HepG2 (cell line): ENCODE measurements at regions not wholly inside any gene's neighbourhood (a gene's known extent, or its start where the extent isn't known, plus 50 kb on each side); places are given as distances from the start of the nearest gene placed in this dataset.

Experiments used
- ATAC-seq: fragments of 200-7000 bp; cut with Tn5 transposase; 3 replicates; pipeline ENCODE4 v1.9.1; 2020; ENCODE audit warnings: mild to moderate bottlenecking, moderate library complexity
- BruUV-seq: library from RNA; stranded (reverse); fragments of 400-500 nt; replicated peaks from 2 replicates; lab custom pipeline; 2021; lab: Mats Ljungman, UMichigan
- CTCF ChIA-PET: fragments of 300-600 bp; formaldehyde crosslinking; extraction: SDS; loops from one replicate; lab custom pipeline; 2021; ENCODE audit warnings: low total read pairs, inconsistent platforms, low intra/inter-chr PET ratio; lab: Yijun Ruan, JAX
- POLR2A ChIA-PET: fragments of 350-600 bp; sonication (Branson Sonifier 250); formaldehyde crosslinking; loops from one replicate; lab custom pipeline; 2020; ENCODE audit warnings: antibody characterized with exemption, inconsistent platforms; lab: Yijun Ruan, JAX
- DNase-seq: peaks from one replicate; pipeline ENCODE4 v3.0.0-alpha.2; 2015; ENCODE audit warnings: low spot score
- FAIRE-seq: peaks from 3 replicates; lab custom pipeline; 2011; peaks lifted over from hg19 to GRCh38; lab: Jason Lieb, UNC
- H2AFZ ChIP-seq: one replicate; pipeline ENCODE4 v1.6.1; 2011; ENCODE audit warnings: low read length, inconsistent platforms
- H3K27ac ChIP-seq: fragments of 300-600 bp; 3 replicates; pipeline ENCODE4 v1.8.0; 2011; ENCODE audit warnings: mixed run types, mild to moderate bottlenecking, mixed read lengths, low read length, inconsistent platforms; ENCODE audit not compliant: insufficient read depth; ENCODE audit errors: extremely low read length
- H3K27me3 ChIP-seq, 2 experiments: fragments of 200-600 bp in 1 of 2; 2 replicates in 1 of 2; 3 replicates in 1 of 2; pipeline versions ENCODE4 v1.6.0 to v1.8.0; 2011; ENCODE audit warnings: low read length in 2 of 2, mild to moderate bottlenecking in 2 of 2, moderate library complexity in 2 of 2, inconsistent platforms in 1 of 2; ENCODE audit not compliant: insufficient read depth in 2 of 2, control insufficient read depth in 1 of 2
- H3K36me3 ChIP-seq, 2 experiments: fragments of 200-600 bp in 1 of 2; replicated peaks in 1 of 2; 2 replicates in 1 of 2; 3 replicates in 1 of 2; pipeline versions ENCODE4 v1.5.1 to v1.8.0; 2011; ENCODE audit warnings: low read length in 2 of 2, inconsistent platforms in 1 of 2; ENCODE audit not compliant: insufficient read depth in 2 of 2, control insufficient read depth in 1 of 2
- H3K4me1 ChIP-seq: 2 replicates; pipeline ENCODE4 v1.5.1; 2012; ENCODE audit warnings: low read length, inconsistent platforms; ENCODE audit not compliant: insufficient read depth
- H3K4me2 ChIP-seq: 2 replicates; pipeline ENCODE4 v1.6.0; 2011; ENCODE audit warnings: low read depth, low read length, inconsistent platforms
- H3K4me3 ChIP-seq, 3 experiments: fragments of 200-600 bp in 1 of 3; sonication (generic), shearing (Covaris generic) in 1 of 3; replicated peaks in 1 of 3; 2 replicates each; pipeline ENCODE4 v1.5.1; 2011 to 2016; ENCODE audit warnings: low read length in 3 of 3, inconsistent platforms in 2 of 3, low read depth in 2 of 3, mild to moderate bottlenecking in 2 of 3, control low read depth in 1 of 3, mixed read lengths in 1 of 3; ENCODE audit not compliant: insufficient read depth in 1 of 3
- H3K79me2 ChIP-seq: one replicate; pipeline ENCODE4 v1.6.1; 2011; ENCODE audit warnings: low read length, inconsistent platforms; ENCODE audit not compliant: insufficient read depth
- H3K9ac ChIP-seq: 2 replicates; pipeline ENCODE4 v1.6.0; 2011; ENCODE audit warnings: mild to moderate bottlenecking, low read depth, low read length, inconsistent platforms; ENCODE audit not compliant: insufficient read depth
- H3K9me3 ChIP-seq: 2 replicates; pipeline ENCODE4 v1.5.1; 2012; ENCODE audit warnings: mild to moderate bottlenecking, low read length
- H4K20me1 ChIP-seq: 2 replicates; pipeline ENCODE4 v1.6.0; 2011; ENCODE audit warnings: inconsistent platforms, mild to moderate bottlenecking, low read length, moderate library complexity; ENCODE audit not compliant: insufficient read depth
- CEBPG ChIP-seq: IDR thresholded peaks from 2 replicates; pipeline ENCODE4 v1.6.1; 2016
- ETV6 ChIP-seq: sonication (generic); formaldehyde crosslinking; conservative IDR thresholded peaks from 2 replicates; pipeline ENCODE4 v1.4.0; 2020; ENCODE audit warnings: missing genetic modification reagents
- FOXP1 ChIP-seq, 2 experiments: fragments of 450-650 bp in 1 of 2; IDR thresholded peaks; 2 replicates each; pipeline ENCODE4 v1.6.1; 2017 to 2018; ENCODE audit warnings: antibody characterized with exemption in 1 of 2
- NCOA2 ChIP-seq: sonication (generic); formaldehyde crosslinking; IDR thresholded peaks from 2 replicates; pipeline ENCODE4 v1.8.0; 2022; ENCODE audit warnings: inconsistent platforms
- POLR2AphosphoS2 ChIP-seq: IDR thresholded peaks from 2 replicates; pipeline ENCODE4 v1.6.1; 2011; ENCODE audit warnings: low read depth, low read length, improper control_type of control experiment
- POLR2AphosphoS5 ChIP-seq: IDR thresholded peaks from 2 replicates; pipeline ENCODE4 v1.6.1; 2012; ENCODE audit warnings: low read depth, low read length
- SAFB2 ChIP-seq: sonication (generic); formaldehyde crosslinking; IDR thresholded peaks from 2 replicates; pipeline ENCODE4 v1.5.1; 2020; ENCODE audit warnings: missing genetic modification reagents, low read depth, mild to moderate bottlenecking, borderline replicate concordance
- SETDB1 ChIP-seq: sonication (generic); formaldehyde crosslinking; IDR thresholded peaks from 2 replicates; pipeline ENCODE4 v1.5.1; 2020; ENCODE audit warnings: missing genetic modification reagents, mild to moderate bottlenecking, borderline replicate concordance
- TBL1XR1 ChIP-seq: fragments of 150-350 bp; IDR thresholded peaks from 2 replicates; pipeline ENCODE4 v1.6.1; 2014; ENCODE audit warnings: borderline replicate concordance, low read length; ENCODE audit not compliant: partially characterized antibody
- YEATS4 ChIP-seq: sonication (generic); formaldehyde crosslinking; IDR thresholded peaks from 2 replicates; pipeline ENCODE4 v1.4.0; 2020; ENCODE audit warnings: missing genetic modification reagents, borderline replicate concordance
- ZNF256 ChIP-seq: sonication (generic); formaldehyde crosslinking; conservative IDR thresholded peaks from 2 replicates; pipeline ENCODE4 v1.4.0; 2020; ENCODE audit warnings: missing genetic modification reagents
- ZNF782 ChIP-seq: sonication (generic); formaldehyde crosslinking; IDR thresholded peaks from 2 replicates; pipeline ENCODE4 v1.4.0; 2020; ENCODE audit warnings: missing genetic modification reagents, mild to moderate bottlenecking, borderline replicate concordance
- ZNF816 ChIP-seq: sonication (generic); formaldehyde crosslinking; IDR thresholded peaks from 2 replicates; pipeline ENCODE4 v1.8.0; 2022; ENCODE audit warnings: missing genetic modification reagents, mild to moderate bottlenecking, borderline replicate concordance
- WGBS: methylation state at CpG from one replicate; pipeline ENCODE4 v1.1.6; 2017; ENCODE audit warnings: low lambda C conversion rate; 5-methylcytosine and 5-hydroxymethylcytosine counted together
- in situ Hi-C: cut with HindIII; loops from 2 replicates; pipeline ENCODE4 v1.10.0; 2017; ENCODE audit warnings: low pct_unique_long_range_greater_than_20kb; ENCODE audit not compliant: extremely low pct_ligation_motif_present
- intact Hi-C: fragments of 100-400 bp; cut with micrococcal nuclease; formaldehyde crosslinking; loops from one replicate; pipeline ENCODE4 v1.10.0; 2022; ENCODE audit not compliant: unreplicated experiment
- TF ChIP-seq, protein P1 (sequence below): sonication (generic); formaldehyde crosslinking; IDR thresholded peaks from 2 replicates; pipeline ENCODE4 v1.4.0; 2020; ENCODE audit warnings: missing genetic modification reagents

DNA sequence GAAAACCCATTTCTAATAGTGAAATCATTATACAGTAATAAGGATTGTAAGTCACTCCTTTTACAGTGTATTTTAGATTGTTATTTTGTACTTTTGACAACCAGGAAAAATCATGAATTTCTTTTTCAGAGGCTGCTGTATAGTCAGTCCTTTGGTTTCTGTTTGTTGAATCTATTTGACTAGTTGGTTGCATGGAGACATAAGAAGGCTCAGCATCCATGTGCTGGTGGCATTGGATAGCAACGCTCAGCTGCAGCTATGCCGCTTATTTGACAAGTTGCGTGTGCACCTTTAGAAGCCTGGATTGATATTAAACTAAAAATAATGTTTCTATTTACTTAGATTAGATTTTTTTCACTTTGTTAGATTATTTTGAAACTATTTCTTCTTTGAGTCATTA, 254.1 kb upstream of the SYT4 start:
- no peak overlapping the region for H2AFZ ChIP-seq
- no peak overlapping the region for H3K27ac ChIP-seq
- no peaks in the 10 kb centered on the region for H3K79me2 ChIP-seq
- intact Hi-C loops (no loop called here), in situ Hi-C loops (no loop called here)
- no peak for FAIRE-seq
- no peaks in the 10 kb centered on the region for H3K4me1 ChIP-seq
- 42% methylated on average over 3 of the region's 3 CpGs for WGBS
- TF ChIP-seq POLR2AphosphoS2 (no peak), ETV6 (CRISPR knock-in tag) (no peak), TBL1XR1 (no peak), SETDB1 (CRISPR knock-in tag) (no peak), ZNF782 (CRISPR knock-in tag) (no peak), CEBPG (CRISPR knock-in tag) (no peak), FOXP1 (IDR thresholded peaks at IDR 0.05) (no peak), FOXP1 (CRISPR knock-in tag; IDR thresholded peaks at IDR 0.05) (no peak), POLR2AphosphoS5 (no peak), NCOA2 (no peak), ZNF816 (CRISPR knock-in tag) (no peak), YEATS4 (CRISPR knock-in tag) (no peak), SAFB2 (CRISPR knock-in tag) (no peak), ZNF256 (CRISPR knock-in tag) (no peak)
- TF ChIP-seq, protein P1, sequence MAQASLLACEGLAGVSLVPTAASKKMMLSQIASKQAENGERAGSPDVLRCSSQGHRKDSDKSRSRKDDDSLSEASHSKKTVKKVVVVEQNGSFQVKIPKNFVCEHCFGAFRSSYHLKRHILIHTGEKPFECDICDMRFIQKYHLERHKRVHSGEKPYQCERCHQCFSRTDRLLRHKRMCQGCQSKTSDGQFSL (CRISPR knock-in tag) = no peak
- H3K4me2 ChIP-seq = no peak overlapping the region
- ChIA-PET CTCF (no interaction called here), POLR2A (no interaction called here)
- H3K9me3 ChIP-seq = peaks cover 5% of the 10 kb centered on the region; the same call in 1 of the 2 replicates
- no peak overlapping the region for H3K9ac ChIP-seq
- no peaks in the 10 kb centered on the region for H3K36me3 ChIP-seq
- no TSS peak for BruUV-seq
- H4K20me1 ChIP-seq = no peaks in the 10 kb centered on the region
- no peak for DNase-seq
- H3K4me3 ChIP-seq = no peak overlapping the region
- no peak for ATAC-seq
- H3K27me3 ChIP-seq = no peaks in the 10 kb centered on the region
